Transverse colon (tissue), 4 donors: ENCODE measurements at regions not wholly inside any gene's neighbourhood (a gene's known extent, or its start where the extent isn't known, plus 50 kb on each side); places are given as distances from the start of the nearest gene placed in this dataset.

ENCODE experiments used
- POLR2A ChIP-seq: fragments of 450-650 bp; IDR thresholded peaks from one replicate; pipeline ENCODE4 v1.6.1; 2016; ENCODE audit warnings: antibody characterized with exemption, mild to moderate bottlenecking, moderate library complexity
- POLR2AphosphoS5 ChIP-seq, 3 donors: sonication (generic); formaldehyde crosslinking; IDR thresholded peaks; one replicate each; pipeline ENCODE4 v1.6.1; 2016; ENCODE audit warnings: antibody characterized with exemption in 3 of 3
- TF ChIP-seq, protein P1 (sequence below), 5 experiments: fragments of 200-600 bp in 3 of 5; fragments of 450-650 bp in 2 of 5; sonication (generic) in 3 of 5; IDR thresholded peaks; 1 replicate in 2 of 5; 2 replicates in 3 of 5; pipeline ENCODE4 v1.5.1; 2016 to 2017; ENCODE audit warnings: antibody characterized with exemption in 5 of 5, inconsistent platforms in 3 of 5, mild to moderate bottlenecking in 2 of 5, moderate library complexity in 1 of 5

DNA sequence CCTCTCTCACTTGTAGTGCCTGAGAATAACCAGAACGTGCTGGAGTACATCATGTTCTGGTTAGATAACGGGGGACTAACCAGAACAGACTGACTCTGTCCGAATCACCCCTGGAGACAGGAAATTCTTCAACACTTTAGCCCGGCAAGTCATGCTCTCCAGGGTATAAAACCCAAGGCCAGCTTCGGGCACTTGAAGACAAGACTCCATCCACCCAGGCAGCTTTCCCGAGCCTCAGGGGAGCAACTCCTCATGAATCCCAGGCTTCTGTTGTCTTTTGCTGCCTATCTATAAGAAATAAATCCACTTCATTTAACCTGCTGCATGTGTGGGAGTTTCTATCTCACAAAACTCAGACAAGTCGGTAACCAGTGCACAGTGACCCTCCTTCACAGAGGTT, 99.6 kb downstream of the KCNF1 start:
- TF ChIP-seq POLR2A (no peak), POLR2AphosphoS5 (IDR thresholded peaks at IDR 0.05) (no peak)
- TF ChIP-seq, protein P1, sequence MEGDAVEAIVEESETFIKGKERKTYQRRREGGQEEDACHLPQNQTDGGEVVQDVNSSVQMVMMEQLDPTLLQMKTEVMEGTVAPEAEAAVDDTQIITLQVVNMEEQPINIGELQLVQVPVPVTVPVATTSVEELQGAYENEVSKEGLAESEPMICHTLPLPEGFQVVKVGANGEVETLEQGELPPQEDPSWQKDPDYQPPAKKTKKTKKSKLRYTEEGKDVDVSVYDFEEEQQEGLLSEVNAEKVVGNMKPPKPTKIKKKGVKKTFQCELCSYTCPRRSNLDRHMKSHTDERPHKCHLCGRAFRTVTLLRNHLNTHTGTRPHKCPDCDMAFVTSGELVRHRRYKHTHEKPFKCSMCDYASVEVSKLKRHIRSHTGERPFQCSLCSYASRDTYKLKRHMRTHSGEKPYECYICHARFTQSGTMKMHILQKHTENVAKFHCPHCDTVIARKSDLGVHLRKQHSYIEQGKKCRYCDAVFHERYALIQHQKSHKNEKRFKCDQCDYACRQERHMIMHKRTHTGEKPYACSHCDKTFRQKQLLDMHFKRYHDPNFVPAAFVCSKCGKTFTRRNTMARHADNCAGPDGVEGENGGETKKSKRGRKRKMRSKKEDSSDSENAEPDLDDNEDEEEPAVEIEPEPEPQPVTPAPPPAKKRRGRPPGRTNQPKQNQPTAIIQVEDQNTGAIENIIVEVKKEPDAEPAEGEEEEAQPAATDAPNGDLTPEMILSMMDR (IDR thresholded peaks at IDR 0.05) = no peak
